K562 (cell line): ENCODE measurements at regions not wholly inside any gene's neighbourhood (a gene's known extent, or its start where the extent isn't known, plus 50 kb on each side); places are given as distances from the start of the nearest gene placed in this dataset.

Source experiments
- ELK3 ChIP-seq: fragments of 450-650 bp; formaldehyde crosslinking; IDR thresholded peaks from 2 replicates; pipeline ENCODE4 v1.4.0; 2020; ENCODE audit warnings: mild to moderate bottlenecking
- LEF1 ChIP-seq: fragments of 450-650 bp; IDR thresholded peaks from 2 replicates; pipeline ENCODE4 v1.6.1; 2016; ENCODE audit warnings: mild to moderate bottlenecking
- TF ChIP-seq, protein P1 (sequence below): fragments of 250-450 bp; sonication (Bioruptor Pico); IDR thresholded peaks from 2 replicates; pipeline ENCODE4 v1.8.0; 2022; ENCODE audit warnings: inconsistent platforms
- TF ChIP-seq, protein P2 (sequence below): fragments of 250-450 bp; sonication (Bioruptor Pico); IDR thresholded peaks from 2 replicates; pipeline ENCODE4 v1.5.1; 2021; ENCODE audit warnings: mild to moderate bottlenecking

DNA sequence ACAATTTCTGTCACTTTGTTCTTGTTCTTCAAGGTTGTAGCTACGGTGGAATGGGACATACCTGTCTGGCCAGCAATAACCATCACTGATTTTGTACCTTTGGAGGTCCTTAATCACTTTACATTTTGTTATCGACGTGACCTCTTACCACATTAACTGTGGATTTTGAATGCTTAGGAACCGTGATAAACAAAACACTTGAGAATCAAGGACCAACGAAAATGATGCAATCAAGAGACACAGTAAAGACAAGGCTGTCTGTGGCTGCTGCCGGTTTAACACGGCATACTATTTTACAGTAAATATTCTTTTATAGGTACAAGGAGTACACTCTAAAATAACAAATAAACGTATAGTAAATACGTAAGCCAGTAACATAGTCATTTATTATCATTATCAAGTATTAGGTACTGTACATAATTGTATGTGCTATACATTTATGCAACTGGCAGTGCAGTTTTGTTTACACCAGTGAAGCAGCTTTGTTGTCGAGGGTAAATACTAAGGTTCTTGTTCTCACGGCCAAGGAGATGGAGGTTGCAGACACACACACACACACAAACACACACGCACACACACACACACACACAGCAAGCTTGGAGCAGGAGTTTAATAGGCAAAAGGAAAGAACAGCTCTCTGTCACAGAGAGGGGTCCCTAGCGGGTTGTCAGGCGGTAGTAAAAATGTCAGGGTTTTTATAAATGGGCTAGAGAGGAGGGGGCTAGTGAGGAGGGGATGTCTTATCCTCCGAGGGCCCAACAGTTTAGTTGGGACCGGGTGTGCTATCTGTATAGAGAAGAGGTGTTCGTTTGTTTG is 194.7 kb upstream of the CXorf51B start (continued):
- TF ChIP-seq ELK3 (CRISPR knock-in tag) (no peak), LEF1 (no peak)
- TF ChIP-seq, protein P1, sequence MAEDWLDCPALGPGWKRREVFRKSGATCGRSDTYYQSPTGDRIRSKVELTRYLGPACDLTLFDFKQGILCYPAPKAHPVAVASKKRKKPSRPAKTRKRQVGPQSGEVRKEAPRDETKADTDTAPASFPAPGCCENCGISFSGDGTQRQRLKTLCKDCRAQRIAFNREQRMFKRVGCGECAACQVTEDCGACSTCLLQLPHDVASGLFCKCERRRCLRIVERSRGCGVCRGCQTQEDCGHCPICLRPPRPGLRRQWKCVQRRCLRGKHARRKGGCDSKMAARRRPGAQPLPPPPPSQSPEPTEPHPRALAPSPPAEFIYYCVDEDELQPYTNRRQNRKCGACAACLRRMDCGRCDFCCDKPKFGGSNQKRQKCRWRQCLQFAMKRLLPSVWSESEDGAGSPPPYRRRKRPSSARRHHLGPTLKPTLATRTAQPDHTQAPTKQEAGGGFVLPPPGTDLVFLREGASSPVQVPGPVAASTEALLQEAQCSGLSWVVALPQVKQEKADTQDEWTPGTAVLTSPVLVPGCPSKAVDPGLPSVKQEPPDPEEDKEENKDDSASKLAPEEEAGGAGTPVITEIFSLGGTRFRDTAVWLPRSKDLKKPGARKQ (CRISPR knock-in tag), result no peak
- TF ChIP-seq, protein P2, sequence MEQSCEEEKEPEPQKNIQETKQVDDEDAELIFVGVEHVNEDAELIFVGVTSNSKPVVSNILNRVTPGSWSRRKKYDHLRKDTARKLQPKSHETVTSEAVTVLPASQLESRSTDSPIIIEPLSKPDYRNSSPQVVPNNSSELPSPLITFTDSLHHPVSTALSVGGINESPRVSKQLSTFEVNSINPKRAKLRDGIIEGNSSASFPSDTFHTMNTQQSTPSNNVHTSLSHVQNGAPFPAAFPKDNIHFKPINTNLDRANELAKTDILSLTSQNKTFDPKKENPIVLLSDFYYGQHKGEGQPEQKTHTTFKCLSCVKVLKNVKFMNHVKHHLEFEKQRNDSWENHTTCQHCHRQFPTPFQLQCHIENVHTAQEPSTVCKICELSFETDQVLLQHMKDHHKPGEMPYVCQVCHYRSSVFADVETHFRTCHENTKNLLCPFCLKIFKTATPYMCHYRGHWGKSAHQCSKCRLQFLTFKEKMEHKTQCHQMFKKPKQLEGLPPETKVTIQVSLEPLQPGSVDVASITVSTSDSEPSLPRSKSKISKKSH, result no peak
